ENCODE measurements at regions not wholly inside any gene's neighbourhood (a gene's known extent, or its start where the extent isn't known, plus 50 kb on each side); places are given as distances from the start of the nearest gene placed in this dataset.

DNA sequence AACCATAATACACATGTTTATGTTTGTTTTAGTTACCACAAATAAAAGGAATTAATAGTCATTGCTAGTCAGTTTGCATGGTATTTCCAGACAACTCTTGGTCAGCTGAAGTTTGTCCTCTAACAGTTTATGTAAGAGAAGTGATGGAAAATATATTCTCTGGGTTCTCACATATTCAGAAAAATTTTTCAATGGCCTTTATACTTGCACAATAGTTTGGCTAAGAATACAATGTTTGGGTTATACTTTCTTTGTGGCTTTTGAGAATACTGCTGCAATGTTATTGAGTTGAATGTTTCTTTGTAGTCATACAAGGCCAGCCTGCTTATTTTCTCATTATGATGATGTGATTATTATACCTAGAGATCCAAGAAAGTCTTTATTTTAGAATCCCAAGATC, 133.9 kb downstream of the RAP2B start:
- TF ChIP-seq, protein P1, sequence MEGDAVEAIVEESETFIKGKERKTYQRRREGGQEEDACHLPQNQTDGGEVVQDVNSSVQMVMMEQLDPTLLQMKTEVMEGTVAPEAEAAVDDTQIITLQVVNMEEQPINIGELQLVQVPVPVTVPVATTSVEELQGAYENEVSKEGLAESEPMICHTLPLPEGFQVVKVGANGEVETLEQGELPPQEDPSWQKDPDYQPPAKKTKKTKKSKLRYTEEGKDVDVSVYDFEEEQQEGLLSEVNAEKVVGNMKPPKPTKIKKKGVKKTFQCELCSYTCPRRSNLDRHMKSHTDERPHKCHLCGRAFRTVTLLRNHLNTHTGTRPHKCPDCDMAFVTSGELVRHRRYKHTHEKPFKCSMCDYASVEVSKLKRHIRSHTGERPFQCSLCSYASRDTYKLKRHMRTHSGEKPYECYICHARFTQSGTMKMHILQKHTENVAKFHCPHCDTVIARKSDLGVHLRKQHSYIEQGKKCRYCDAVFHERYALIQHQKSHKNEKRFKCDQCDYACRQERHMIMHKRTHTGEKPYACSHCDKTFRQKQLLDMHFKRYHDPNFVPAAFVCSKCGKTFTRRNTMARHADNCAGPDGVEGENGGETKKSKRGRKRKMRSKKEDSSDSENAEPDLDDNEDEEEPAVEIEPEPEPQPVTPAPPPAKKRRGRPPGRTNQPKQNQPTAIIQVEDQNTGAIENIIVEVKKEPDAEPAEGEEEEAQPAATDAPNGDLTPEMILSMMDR (IDR thresholded peaks at IDR 0.05; ENCODE audit: extremely low read depth, missing control alignments), result no peak
- no peak for DNase-seq (ENCODE audit: low spot score)

DNA sequence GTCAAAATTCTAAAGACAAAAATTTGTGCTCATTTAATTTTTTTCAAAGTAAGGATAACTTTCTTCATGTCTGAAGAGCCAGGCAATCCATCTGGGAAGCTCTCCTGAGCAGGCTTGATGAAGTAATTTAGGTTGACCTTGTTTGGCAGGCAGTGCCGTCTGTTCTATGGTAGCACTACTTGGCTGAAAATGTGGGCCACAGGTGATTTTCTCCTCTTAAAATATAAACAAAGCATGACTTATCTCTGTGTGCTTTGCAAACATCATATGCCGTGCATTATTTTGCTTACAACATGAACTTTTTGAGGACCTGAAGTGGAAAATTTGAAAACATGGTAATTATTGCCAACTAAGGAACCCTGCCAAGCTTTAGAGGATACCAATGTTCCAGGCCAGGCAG, 143.2 kb downstream of the RAP2B start:
- TF ChIP-seq, protein P1 (IDR thresholded peaks at IDR 0.05; ENCODE audit: extremely low read depth, missing control alignments), result no peak
- no peak for DNase-seq (ENCODE audit: low spot score)

DNA sequence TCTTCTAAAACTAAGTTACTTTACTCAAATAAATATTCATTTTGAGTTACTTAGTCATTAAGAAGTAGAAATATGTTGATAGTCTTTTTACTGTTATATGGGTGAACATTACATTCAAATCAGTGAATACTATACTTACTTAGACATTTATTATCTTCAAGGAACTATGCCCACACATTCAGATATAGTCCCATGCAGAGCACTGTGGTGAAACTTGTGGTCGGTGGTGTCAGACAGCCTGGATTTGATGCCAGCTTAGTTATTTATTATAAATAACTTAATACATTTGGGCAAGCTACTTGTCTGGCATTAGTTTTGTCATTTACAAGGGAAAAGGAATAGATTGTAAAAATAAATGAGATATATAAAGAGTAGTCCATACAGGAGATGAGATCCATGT, 149.5 kb downstream of the RAP2B start:
- TF ChIP-seq, protein P1 (IDR thresholded peaks at IDR 0.05; ENCODE audit: extremely low read depth, missing control alignments), result no peak
- DNase-seq (ENCODE audit: low spot score), result no peak

DNA sequence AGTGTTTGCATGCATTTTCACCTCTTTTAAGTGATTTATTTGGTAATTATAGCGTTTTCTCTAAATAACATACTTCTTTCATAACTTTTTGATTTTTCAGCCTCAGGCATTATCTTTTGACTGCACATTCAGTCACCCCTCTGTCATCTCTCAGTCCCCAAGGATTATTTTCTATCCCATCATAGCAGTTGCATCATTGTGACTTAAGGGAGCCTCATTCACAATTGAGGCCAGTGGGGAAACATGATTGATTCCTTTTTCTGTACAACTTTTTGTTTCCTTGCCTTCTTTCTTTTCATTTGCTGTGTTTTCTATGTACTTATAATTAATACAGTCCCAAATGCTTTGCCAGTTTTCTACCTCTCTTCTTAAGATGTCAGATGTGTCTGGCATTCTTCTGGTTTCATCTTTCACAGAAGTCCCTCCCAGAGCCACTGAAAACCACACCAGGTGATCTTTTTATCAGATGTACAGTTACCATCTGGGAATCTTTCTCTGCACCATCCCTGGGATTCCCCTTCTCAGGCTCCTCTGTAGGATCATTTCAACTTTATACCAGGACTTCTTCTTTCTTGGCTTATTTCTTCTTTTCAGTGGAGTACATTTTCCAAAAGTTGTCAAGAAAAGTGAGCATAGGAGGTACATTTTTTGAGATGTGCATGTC, 151.4 kb downstream of the RAP2B start:
- TF ChIP-seq, protein P1 (IDR thresholded peaks at IDR 0.05; ENCODE audit: extremely low read depth, missing control alignments), result no peak
- no peak for DNase-seq (ENCODE audit: low spot score)

DNA sequence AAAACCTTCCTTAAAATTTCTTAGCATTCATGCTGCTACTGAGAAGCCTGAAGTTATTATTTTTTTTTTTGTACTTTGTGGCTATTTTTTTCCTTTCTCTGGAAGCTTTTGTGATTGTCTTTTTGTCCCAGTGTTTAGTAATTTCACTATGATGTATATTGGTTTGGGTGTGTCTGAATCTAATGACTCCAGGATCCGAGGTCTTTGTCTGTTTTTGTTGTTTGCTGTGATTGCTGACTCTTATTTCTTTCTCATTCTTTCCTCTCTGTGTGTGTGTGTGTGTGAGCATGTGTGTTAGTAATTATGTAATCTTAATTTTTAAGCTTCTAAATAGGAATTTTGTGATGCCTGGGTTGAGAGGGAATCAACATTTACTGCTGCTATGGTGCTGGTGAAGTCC, 152.0 kb downstream of the RAP2B start:
- TF ChIP-seq, protein P1 (IDR thresholded peaks at IDR 0.05; ENCODE audit: extremely low read depth, missing control alignments), result no peak
- DNase-seq (ENCODE audit: low spot score), result no peak

DNA sequence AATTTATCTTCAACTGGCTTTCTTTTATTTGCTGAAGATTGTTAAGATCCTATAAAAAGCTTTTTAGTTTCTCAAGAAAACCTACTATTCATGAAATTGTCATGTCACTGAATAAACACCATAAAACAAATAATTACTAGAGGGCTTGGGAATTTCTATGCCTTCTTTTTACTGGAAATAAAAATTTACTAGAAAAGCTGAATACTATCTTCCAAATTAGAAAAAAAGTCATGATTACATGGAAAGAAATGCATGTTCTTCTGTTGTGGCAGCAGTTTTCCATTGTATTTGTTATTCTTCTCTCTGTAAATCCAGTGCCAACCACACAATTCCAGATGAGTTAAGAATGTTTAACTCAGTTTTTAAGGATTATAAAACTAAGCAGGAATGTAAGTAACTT, 153.8 kb downstream of the RAP2B start:
- DNase-seq (ENCODE audit: low spot score), result no peak
- TF ChIP-seq, protein P1 (IDR thresholded peaks at IDR 0.05; ENCODE audit: extremely low read depth, missing control alignments), result no peak

DNA sequence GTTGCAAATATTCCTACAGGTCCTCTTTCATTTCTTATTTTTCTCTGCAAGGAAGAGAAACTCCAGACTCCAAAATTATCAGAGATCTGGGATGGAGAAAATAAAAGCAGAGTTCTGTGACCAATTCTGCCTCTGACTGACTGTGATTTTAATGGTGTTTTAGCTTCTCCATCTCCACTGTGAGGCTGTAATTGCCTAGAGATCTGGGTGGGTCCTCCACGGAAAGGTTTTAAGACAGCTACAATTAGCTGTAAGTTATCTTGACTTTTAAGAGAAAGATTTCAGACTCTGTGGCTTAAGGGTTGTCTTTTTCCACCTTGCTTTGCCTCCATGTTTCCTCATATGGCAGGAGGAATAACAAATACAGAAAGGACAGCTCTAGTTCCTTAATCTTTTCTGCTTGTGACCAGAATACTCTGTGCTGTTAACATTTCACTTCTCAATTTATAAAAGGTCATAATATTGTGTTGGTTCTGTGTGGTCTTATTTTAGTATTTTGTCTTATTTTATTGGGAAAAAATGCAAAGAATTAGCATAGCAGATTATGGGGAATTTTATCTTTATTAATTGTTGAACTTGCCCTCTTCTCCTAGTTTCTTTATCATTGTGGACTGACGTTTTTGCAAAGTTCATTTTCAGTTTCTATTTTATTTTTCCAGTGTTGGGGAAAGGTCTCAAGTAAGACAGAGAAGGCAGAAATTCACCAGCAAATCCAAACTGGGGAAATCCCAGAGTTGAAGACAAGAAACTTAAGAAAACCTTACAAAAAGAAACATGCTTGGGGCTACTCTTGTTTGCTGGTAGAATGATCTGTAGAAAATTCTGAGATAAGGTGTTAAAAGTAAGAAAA, 157.9 kb downstream of the RAP2B start:
- DNase-seq (ENCODE audit: low spot score), result no peak
- TF ChIP-seq, protein P1 (IDR thresholded peaks at IDR 0.05; ENCODE audit: extremely low read depth, missing control alignments), result no peak
